VCaP (cell line): ENCODE measurements at regions not wholly inside any gene's neighbourhood (a gene's known extent, or its start where the extent isn't known, plus 50 kb on each side); places are given as distances from the start of the nearest gene placed in this dataset.

ENCODE experiments used
- H3K27ac ChIP-seq: fragments of 450-650 bp; 2 replicates; pipeline ENCODE4 v1.5.1; 2017
- CTCF ChIP-seq: fragments of 450-650 bp; conservative IDR thresholded peaks from 2 replicates; pipeline ENCODE4 v1.5.1; 2017; ENCODE audit warnings: mild to moderate bottlenecking, moderate library complexity

GRCh38 chr20:4303136-4303535, 54.0 kb upstream of the ADRA1D start:
- no peak for TF ChIP-seq CTCF

GRCh38 chr20:4300921-4301320, 51.8 kb upstream of the ADRA1D start:
- no peak overlapping the region for H3K27ac ChIP-seq
- no peak for TF ChIP-seq CTCF

More at GRCh38 chr20:4303136-4303535, 54.0 kb upstream of the ADRA1D start:
- no peak overlapping the region for H3K27ac ChIP-seq

- no peak for TF ChIP-seq CTCF
- no peak overlapping the region for H3K27ac ChIP-seq
Observed at GRCh38 chr20:4300401-4300800, 51.3 kb upstream of the ADRA1D start.

GRCh38 chr20:4299773-4300172, 50.7 kb upstream of the ADRA1D start:
- no peak for TF ChIP-seq CTCF

GRCh38 chr20:4299216-4299615, 50.1 kb upstream of the ADRA1D start:
- H3K27ac ChIP-seq, result no peak overlapping the region
- TF ChIP-seq CTCF, result no peak

More at GRCh38 chr20:4299773-4300172, 50.7 kb upstream of the ADRA1D start:
- H3K27ac ChIP-seq, result no peak overlapping the region
